Activated naive CD4-positive, alpha-beta T cell treated with anti-CD3 and anti-CD28 coated beads, Interleukin-2, amount 50 U/mL, for 72 hours (primary cell): ENCODE measurements at regions not wholly inside any gene's neighbourhood (a gene's known extent, or its start where the extent isn't known, plus 50 kb on each side); places are given as distances from the start of the nearest gene placed in this dataset.
A peak's percentile ranks its signal among the peaks of the same experiment; 100 is the strongest.
"Not testable (repeated sequence)": the region's sequence is repeated elsewhere in the genome, so short reads cannot be mapped to it uniquely, and the experiment has no call there.

ENCODE experiments used
- ATAC-seq, 2 donors: fragments of 150-1000 bp; cut with Tn5 transposase; 2 replicates each; pipeline ENCODE4 v1.10.0; 2021; ENCODE audit warnings: mild to moderate bottlenecking in 2 of 2, moderate library complexity in 2 of 2
- DNase-seq, 2 donors: peaks; one replicate each; pipeline ENCODE4 v3.0.0; 2021 to 2022; ENCODE audit warnings: low spot score in 2 of 2
- H3K27ac Mint-ChIP-seq, 2 donors: one replicate each; pipeline ENCODE4 v1.8.0; 2022; ENCODE audit warnings: mild to moderate bottlenecking in 2 of 2, mixed read lengths in 2 of 2
- H3K36me3 Mint-ChIP-seq, 2 donors: one replicate each; pipeline ENCODE4 v1.8.0; 2022; ENCODE audit warnings: mixed read lengths in 2 of 2
- H3K9me3 Mint-ChIP-seq, 2 donors: one replicate each; pipeline ENCODE4 v1.8.0; 2022; ENCODE audit warnings: mixed read lengths in 2 of 2

- Mint-ChIP-seq H3K9me3 (peaks cover 0 to 6% of the 10 kb centered on the region in 2 donors), H3K36me3 (peaks cover 10 to 11% of the 10 kb centered on the region in 2 donors), H3K27ac (no peak overlapping the region)
- DNase-seq (no peak), ATAC-seq (no peak)
Measured at GRCh38 chr2:403682-404081, 115.8 kb upstream of the ALKAL2 start.

- DNase-seq = no peak
- no peak overlapping the region for H3K27ac Mint-ChIP-seq
- H3K36me3 Mint-ChIP-seq = peaks cover 10 to 11% of the 10 kb centered on the region in 2 donors
- H3K9me3 Mint-ChIP-seq = peaks cover 0 to 6% of the 10 kb centered on the region in 2 donors
- ATAC-seq = no peak
Measured at GRCh38 chr2:402721-403120, 114.8 kb upstream of the ALKAL2 start.

- ATAC-seq (no peak), DNase-seq (no peak)
- peaks cover 10 to 11% of the 10 kb centered on the region in 2 donors for H3K36me3 Mint-ChIP-seq
- peaks cover 0 to 6% of the 10 kb centered on the region in 2 donors for H3K9me3 Mint-ChIP-seq
- no peak overlapping the region for H3K27ac Mint-ChIP-seq
Measured at GRCh38 chr2:402206-402605, 114.3 kb upstream of the ALKAL2 start.

- H3K36me3 Mint-ChIP-seq = peaks cover 10 to 11% of the 10 kb centered on the region in 2 donors
- H3K9me3 Mint-ChIP-seq = peaks cover 0 to 6% of the 10 kb centered on the region in 2 donors
- DNase-seq (no peak), ATAC-seq (no peak)
- H3K27ac Mint-ChIP-seq = no peak overlapping the region
Measured at GRCh38 chr2:401019-401679, 113.3 kb upstream of the ALKAL2 start.

- Mint-ChIP-seq H3K36me3 (no peaks in the 10 kb centered on the region), H3K27ac (no peak overlapping the region), H3K9me3 (no peaks in the 10 kb centered on the region)
- ATAC-seq (no peak), DNase-seq (no peak)
Measured at GRCh38 chr2:397926-398325, 110.0 kb upstream of the ALKAL2 start.

- ATAC-seq (no peak), DNase-seq (no peak)
- H3K27ac Mint-ChIP-seq = no peak overlapping the region
Measured at GRCh38 chr2:397521-397920, 109.6 kb upstream of the ALKAL2 start.

GRCh38 chr2:396903-397302 is 109.0 kb upstream of the ALKAL2 start:
- H3K36me3 Mint-ChIP-seq = no peaks in the 10 kb centered on the region
- no peaks in the 10 kb centered on the region for H3K9me3 Mint-ChIP-seq
- no peak overlapping the region for H3K27ac Mint-ChIP-seq
- DNase-seq (no peak), ATAC-seq (no peak)

More at GRCh38 chr2:397521-397920, 109.6 kb upstream of the ALKAL2 start:
- Mint-ChIP-seq H3K9me3 (no peaks in the 10 kb centered on the region), H3K36me3 (no peaks in the 10 kb centered on the region)

GRCh38 chr2:395886-396285 is 108.0 kb upstream of the ALKAL2 start:
- ATAC-seq (no peak), DNase-seq (no peak)
- no peaks in the 10 kb centered on the region for H3K9me3 Mint-ChIP-seq
- H3K27ac Mint-ChIP-seq = no peak overlapping the region
- no peaks in the 10 kb centered on the region for H3K36me3 Mint-ChIP-seq

GRCh38 chr2:393711-394696 is 106.1 kb upstream of the ALKAL2 start:
- H3K9me3 Mint-ChIP-seq = peaks cover 2% of the 10 kb centered on the region in 2 donors
- peak; percentile 94 for ATAC-seq
- H3K27ac Mint-ChIP-seq = peak overlapping the region; percentile 70 to 72
- DNase-seq = peak; percentile 48 to 57
- H3K36me3 Mint-ChIP-seq = no peaks in the 10 kb centered on the region

GRCh38 chr2:392926-393280 is 105.0 kb upstream of the ALKAL2 start:
- no peak for ATAC-seq
- H3K27ac Mint-ChIP-seq = no peak overlapping the region
- H3K9me3 Mint-ChIP-seq = peaks cover 5% of the 10 kb centered on the region in 2 donors
- H3K36me3 Mint-ChIP-seq = no peaks in the 10 kb centered on the region
- no peak for DNase-seq

- Mint-ChIP-seq H3K36me3 (no peaks in the 10 kb centered on the region), H3K9me3 (peaks cover 5% of the 10 kb centered on the region in 2 donors), H3K27ac (no peak overlapping the region)
- no peak for DNase-seq
- ATAC-seq = no peak
Measured at GRCh38 chr2:392181-392925, 104.5 kb upstream of the ALKAL2 start.

GRCh38 chr2:391696-392095 is 103.8 kb upstream of the ALKAL2 start:
- no peak for DNase-seq

GRCh38 chr2:390959-391358 is 103.1 kb upstream of the ALKAL2 start:
- DNase-seq (no peak), ATAC-seq (no peak)
- Mint-ChIP-seq H3K9me3 (peaks cover 5% of the 10 kb centered on the region in 2 donors), H3K36me3 (no peaks in the 10 kb centered on the region), H3K27ac (no peak overlapping the region)

More at GRCh38 chr2:391696-392095, 103.8 kb upstream of the ALKAL2 start:
- peaks cover 5% of the 10 kb centered on the region in 2 donors for H3K9me3 Mint-ChIP-seq
- no peak for ATAC-seq
- H3K27ac Mint-ChIP-seq = no peak overlapping the region
- no peaks in the 10 kb centered on the region for H3K36me3 Mint-ChIP-seq

GRCh38 chr2:389985-390384 is 102.1 kb upstream of the ALKAL2 start:
- ATAC-seq, H3K9me3 Mint-ChIP-seq, H3K27ac Mint-ChIP-seq, H3K36me3 Mint-ChIP-seq, DNase-seq: not testable (repeated sequence)

- DNase-seq, H3K9me3 Mint-ChIP-seq, ATAC-seq, H3K27ac Mint-ChIP-seq, H3K36me3 Mint-ChIP-seq: not testable (repeated sequence)
Measured at GRCh38 chr2:388752-389151, 100.9 kb upstream of the ALKAL2 start.

- H3K27ac Mint-ChIP-seq = no peak overlapping the region
- no peak for DNase-seq
- no peaks in the 10 kb centered on the region for H3K36me3 Mint-ChIP-seq
- no peak for ATAC-seq
- peaks cover 5% of the 10 kb centered on the region in 2 donors for H3K9me3 Mint-ChIP-seq
Measured at GRCh38 chr2:387980-388421, 100.1 kb upstream of the ALKAL2 start.
